ENCODE measurements at regions not wholly inside any gene's neighbourhood (a gene's known extent, or its start where the extent isn't known, plus 50 kb on each side); places are given as distances from the start of the nearest gene placed in this dataset.

GRCh38 chr18:30072609-30073385, 969.7 kb downstream of the DSC3 start:
- TF ChIP-seq CTCF (IDR thresholded peaks at IDR 0.05; ENCODE audit: low read depth, low read length) = no peak
- no peak overlapping the region for H3K27ac ChIP-seq
- H3K9me3 ChIP-seq (ENCODE audit: low read depth) = no peaks in the 10 kb centered on the region
- H3K4me3 ChIP-seq = no peak overlapping the region
- no peaks in the 10 kb centered on the region for H3K27me3 ChIP-seq
- no peaks in the 10 kb centered on the region for H3K36me3 ChIP-seq
- DNase-seq (ENCODE audit: low read depth in 1 of 2, low spot score in 1 of 2) = no peak
- no peaks in the 10 kb centered on the region for H3K4me1 ChIP-seq (ENCODE audit: low read depth)

GRCh38 chr18:30066288-30066687, 976.3 kb downstream of the DSC3 start:
- no peaks in the 10 kb centered on the region for H3K9me3 ChIP-seq (ENCODE audit: low read depth)
- no peaks in the 10 kb centered on the region for H3K27me3 ChIP-seq
- no peaks in the 10 kb centered on the region for H3K36me3 ChIP-seq
- H3K27ac ChIP-seq = no peak overlapping the region
- TF ChIP-seq CTCF (IDR thresholded peaks at IDR 0.05; ENCODE audit: low read depth, low read length) = no peak
- DNase-seq (ENCODE audit: low read depth in 1 of 2, low spot score in 1 of 2) = no peak
- H3K4me3 ChIP-seq = no peak overlapping the region
- no peaks in the 10 kb centered on the region for H3K4me1 ChIP-seq (ENCODE audit: low read depth)

GRCh38 chr18:30057398-30057797, 985.1 kb downstream of the DSC3 start:
- H3K9me3 ChIP-seq (ENCODE audit: low read depth) = no peaks in the 10 kb centered on the region
- H3K4me1 ChIP-seq (ENCODE audit: low read depth) = no peaks in the 10 kb centered on the region
- no peaks in the 10 kb centered on the region for H3K27me3 ChIP-seq
- no peaks in the 10 kb centered on the region for H3K36me3 ChIP-seq
- H3K27ac ChIP-seq = no peak overlapping the region
- no peak for DNase-seq (ENCODE audit: low read depth in 1 of 2, low spot score in 1 of 2)
- no peak for TF ChIP-seq CTCF (IDR thresholded peaks at IDR 0.05; ENCODE audit: low read depth, low read length)
- no peak overlapping the region for H3K4me3 ChIP-seq

- no peak for TF ChIP-seq CTCF (IDR thresholded peaks at IDR 0.05; ENCODE audit: low read depth, low read length)
- no peak for DNase-seq (ENCODE audit: low read depth in 1 of 2, low spot score in 1 of 2)
- Histone ChIP-seq H3K36me3 (no peaks in the 10 kb centered on the region), H3K9me3 (ENCODE audit: low read depth) (no peaks in the 10 kb centered on the region), H3K27ac (no peak overlapping the region), H3K4me3 (no peak overlapping the region), H3K4me1 (ENCODE audit: low read depth) (no peaks in the 10 kb centered on the region), H3K27me3 (no peaks in the 10 kb centered on the region)
These were observed 986.0 kb downstream of the DSC3 start for GRCh38 chr18:30056528-30056927.

GRCh38 chr18:30044496-30044895, 998.0 kb downstream of the DSC3 start:
- no peak for DNase-seq (ENCODE audit: low read depth in 1 of 2, low spot score in 1 of 2)
- Histone ChIP-seq H3K9me3 (ENCODE audit: low read depth) (no peaks in the 10 kb centered on the region), H3K27ac (no peak overlapping the region), H3K4me1 (ENCODE audit: low read depth) (no peaks in the 10 kb centered on the region), H3K27me3 (no peaks in the 10 kb centered on the region), H3K4me3 (no peak overlapping the region), H3K36me3 (no peaks in the 10 kb centered on the region)
- no peak for TF ChIP-seq CTCF (IDR thresholded peaks at IDR 0.05; ENCODE audit: low read depth, low read length)
